HCT116 (cell line): ENCODE measurements at regions not wholly inside any gene's neighbourhood (a gene's known extent, or its start where the extent isn't known, plus 50 kb on each side); places are given as distances from the start of the nearest gene placed in this dataset.

Experiments
- ATAC-seq: fragments of 200-7000 bp; cut with Tn5 transposase; 2 replicates; pipeline ENCODE4 v1.9.1; 2020; ENCODE audit warnings: mild to moderate bottlenecking, moderate library complexity
- BruUV-seq: library from RNA; stranded (reverse); fragments of 400-500 nt; replicated peaks from 2 replicates; lab custom pipeline; 2021; lab: Mats Ljungman, UMichigan
- CTCF ChIA-PET: fragments of 300-600 bp; sonication (Branson Sonifier 250); formaldehyde crosslinking; loops from one replicate; lab custom pipeline; 2021; ENCODE audit warnings: antibody characterized with exemption; lab: Charles Lee
- POLR2A ChIA-PET: fragments of 300-600, 350-600 bp; sonication (Branson Sonifier 250); formaldehyde crosslinking; loops from one replicate; lab custom pipeline; 2021; ENCODE audit warnings: antibody characterized with exemption; lab: Charles Lee
- RAD21 ChIA-PET, 2 experiments: fragments of 300-600 bp; sonication (Branson Sonifier 250); formaldehyde crosslinking; loops; one replicate each; lab custom pipeline; 2023; ENCODE audit warnings: low total read pairs in 2 of 2; ENCODE audit not compliant: uncharacterized antibody in 2 of 2, unreplicated experiment in 2 of 2, low non-redundant PET in 1 of 2; lab: Charles Lee
- DNase-seq: peaks from one replicate; pipeline ENCODE4 v3.0.0-alpha.2; 2010; ENCODE audit warnings: low read depth, low spot score
- H2AFZ ChIP-seq: fragments of 200-600 bp; shearing (Covaris generic), sonication (generic); 2 replicates; pipeline ENCODE4 v1.6.1; 2017; ENCODE audit warnings: low read depth, mixed run types, mixed read lengths, antibody characterized with exemption, low read length; ENCODE audit not compliant: poor library complexity, severe bottlenecking
- H3K27ac ChIP-seq: 2 replicates; pipeline ENCODE4 v1.5.1; 2012; ENCODE audit warnings: low read depth, low read length
- H3K27me3 ChIP-seq: fragments of 200-600 bp; sonication (generic); 2 replicates; pipeline ENCODE4 v1.6.1; 2016; ENCODE audit warnings: mixed run types, low read length, mixed read lengths; ENCODE audit not compliant: insufficient read depth
- H3K36me3 ChIP-seq, 2 experiments: fragments of 200-500 bp in 1 of 2; fragments of 200-600 bp in 1 of 2; sonication (Bioruptor generic) in 1 of 2; sonication (generic) in 1 of 2; 2 replicates each; pipeline versions ENCODE4 v1.5.1 to v1.6.1; 2014 to 2016; ENCODE audit warnings: low read length in 2 of 2, inconsistent platforms in 1 of 2, mixed read lengths in 1 of 2, mixed run types in 1 of 2; ENCODE audit not compliant: insufficient read depth in 2 of 2, control insufficient read depth in 1 of 2
- H3K4me1 ChIP-seq, 2 experiments: fragments of 200-600 bp in 1 of 2; sonication (generic) in 1 of 2; 2 replicates each; pipeline versions ENCODE4 v1.5.1 to v1.6.1; 2012 to 2017; ENCODE audit warnings: low read length in 2 of 2, inconsistent platforms in 1 of 2, mild to moderate bottlenecking in 1 of 2, mixed read lengths in 1 of 2, mixed run types in 1 of 2, moderate library complexity in 1 of 2; ENCODE audit not compliant: insufficient read depth in 2 of 2, control insufficient read depth in 1 of 2
- H3K4me2 ChIP-seq: fragments of 200-600 bp; sonication (generic); 2 replicates; pipeline ENCODE4 v1.6.1; 2017; ENCODE audit warnings: mixed run types, low read length, mixed read lengths
- H3K4me3 ChIP-seq, 2 experiments: fragments of 200-600 bp in 1 of 2; sonication (generic) in 1 of 2; replicated peaks in 1 of 2; 2 replicates each; pipeline ENCODE4 v1.5.1; 2011 to 2016; ENCODE audit warnings: low read length in 2 of 2, control low read depth in 1 of 2, low read depth in 1 of 2, mild to moderate bottlenecking in 1 of 2, mixed read lengths in 1 of 2, mixed run types in 1 of 2
- H3K79me2 ChIP-seq: fragments of 200-600 bp; sonication (generic); 2 replicates; pipeline ENCODE4 v1.6.1; 2017; ENCODE audit warnings: mild to moderate bottlenecking, mixed run types, low read length, moderate library complexity, mixed read lengths; ENCODE audit not compliant: insufficient read depth
- H3K9ac ChIP-seq: fragments of 200-600 bp; sonication (generic); 2 replicates; pipeline ENCODE4 v1.6.1; 2016; ENCODE audit warnings: low read length, mixed read lengths
- H3K9me2 ChIP-seq: fragments of 200-600 bp; sonication (generic), shearing (Covaris generic); 2 replicates; pipeline ENCODE4 v1.6.1; 2017; ENCODE audit warnings: mixed run types, mild to moderate bottlenecking, moderate library complexity; ENCODE audit not compliant: insufficient read depth
- H3K9me3 ChIP-seq, 2 experiments: fragments of 200-500 bp in 1 of 2; fragments of 200-600 bp in 1 of 2; sonication (Bioruptor generic) in 1 of 2; sonication (generic) in 1 of 2; 2 replicates each; pipeline ENCODE4 v1.6.1; 2014 to 2017; ENCODE audit warnings: low read length in 2 of 2, mixed read lengths in 2 of 2, inconsistent platforms in 1 of 2, low read depth in 1 of 2, mild to moderate bottlenecking in 1 of 2, mixed run types in 1 of 2, moderate library complexity in 1 of 2; ENCODE audit not compliant: control insufficient read depth in 1 of 2, insufficient read depth in 1 of 2
- H4K20me1 ChIP-seq: fragments of 200-600 bp; sonication (generic), shearing (Covaris generic); 2 replicates; pipeline ENCODE4 v1.6.1; 2017; ENCODE audit warnings: mixed run types, mild to moderate bottlenecking, moderate library complexity; ENCODE audit not compliant: insufficient read depth
- ATF3 ChIP-seq: IDR thresholded peaks from 2 replicates; pipeline ENCODE4 v1.6.1; 2012
- CBX3 ChIP-seq: IDR thresholded peaks from 2 replicates; pipeline ENCODE4 v1.6.1; 2012; ENCODE audit warnings: low read depth
- CEBPB ChIP-seq: IDR thresholded peaks from 2 replicates; pipeline ENCODE4 v1.6.1; 2012; ENCODE audit warnings: low read depth
- ELF1 ChIP-seq: IDR thresholded peaks from 2 replicates; pipeline ENCODE4 v1.6.1; 2012; ENCODE audit warnings: low read depth, borderline replicate concordance
- EZH2 ChIP-seq: fragments of 200-600 bp; sonication (generic); IDR thresholded peaks from 2 replicates; pipeline ENCODE4 v1.6.1; 2017; ENCODE audit warnings: antibody characterized with exemption, mixed run types
- EZH2phosphoT487 ChIP-seq: fragments of 200-600 bp; IDR thresholded peaks from 2 replicates; pipeline ENCODE4 v1.6.1; 2018; ENCODE audit warnings: antibody characterized with exemption, borderline replicate concordance
- JUND ChIP-seq: IDR thresholded peaks from 2 replicates; pipeline ENCODE4 v1.6.1; 2012
- MAX ChIP-seq: IDR thresholded peaks from 2 replicates; pipeline ENCODE4 v1.6.1; 2012
- POLR2A ChIP-seq: IDR thresholded peaks from 2 replicates; pipeline ENCODE4 v1.7.0; 2011; ENCODE audit warnings: borderline replicate concordance; ENCODE audit not compliant: insufficient read depth, insufficient read length; ENCODE audit errors: extremely low read depth
- REST ChIP-seq: IDR thresholded peaks from 2 replicates; pipeline ENCODE4 v1.6.1; 2012; ENCODE audit warnings: low read depth
- SP1 ChIP-seq: IDR thresholded peaks from 2 replicates; pipeline ENCODE4 v1.6.1; 2012; ENCODE audit warnings: low read depth
- SRF ChIP-seq: IDR thresholded peaks from 2 replicates; pipeline ENCODE4 v1.6.1; 2012; ENCODE audit warnings: low read depth
- YY1 ChIP-seq: IDR thresholded peaks from 2 replicates; pipeline ENCODE4 v1.6.1; 2011; ENCODE audit warnings: low read length, low read depth, moderate library complexity, mild to moderate bottlenecking; ENCODE audit not compliant: insufficient replicate concordance; ENCODE audit errors: extremely low read depth
- ZBTB33 ChIP-seq: IDR thresholded peaks from 2 replicates; pipeline ENCODE4 v1.6.1; 2011; ENCODE audit warnings: mild to moderate bottlenecking, low read length, moderate library complexity; ENCODE audit not compliant: insufficient replicate concordance; ENCODE audit errors: extremely low read depth
- ZNF274 ChIP-seq: fragments of 200-500 bp; sonication (Bioruptor generic); IDR thresholded peaks from 2 replicates; pipeline ENCODE4 v1.6.1; 2014; ENCODE audit warnings: mild to moderate bottlenecking, low read depth, low read length, inconsistent platforms
- intact Hi-C: fragments of 100-400 bp; cut with micrococcal nuclease; formaldehyde crosslinking; loops from 2 replicates; pipeline ENCODE4 v1.10.0; 2022

- Histone ChIP-seq H3K9me3 (peaks cover 10 to 23% of the 10 kb centered on the region in 2 experiments; a peak in 2 of 4 replicates), H3K36me3 (no peaks in the 10 kb centered on the region), H2AFZ (no peak overlapping the region), H4K20me1 (no peaks in the 10 kb centered on the region), H3K27ac (no peak overlapping the region), H3K4me3 (no peak overlapping the region), H3K27me3 (no peaks in the 10 kb centered on the region)
- DNase-seq, result no peak
- POLR2A ChIA-PET, result no interaction called here
- TF ChIP-seq EZH2, result no peak
- TF ChIP-seq, all 23 proteins: peak for 0
- no peak for ATAC-seq
- Histone ChIP-seq H3K9ac (no peak overlapping the region), H3K4me2 (no peak overlapping the region), H3K79me2 (no peaks in the 10 kb centered on the region), H3K4me1 (no peaks in the 10 kb centered on the region), H3K9me2 (no peaks in the 10 kb centered on the region)
- CTCF ChIA-PET, result no interaction called here
- intact Hi-C loops, result no loop called here
- BruUV-seq, result no TSS peak
- RAD21 ChIA-PET, result no interaction called here
Observed at GRCh38 chr14:83425138-83425537, 1891.5 kb upstream of the SEL1L start.

GRCh38 chr14:83425706-83426105, 1892.1 kb upstream of the SEL1L start:
- BruUV-seq, result no TSS peak
- no peak overlapping the region for H3K27ac ChIP-seq
- RAD21 ChIA-PET, result no interaction called here

More at GRCh38 chr14:83425706-83426105, 1892.1 kb upstream of the SEL1L start:
- intact Hi-C loops, result no loop called here
- Histone ChIP-seq H2AFZ (no peak overlapping the region), H3K9me3 (peaks cover 10 to 22% of the 10 kb centered on the region in 2 experiments; a peak in 2 of 4 replicates), H3K27me3 (no peaks in the 10 kb centered on the region), H3K4me2 (no peak overlapping the region), H3K9ac (no peak overlapping the region), H3K36me3 (no peaks in the 10 kb centered on the region), H4K20me1 (no peaks in the 10 kb centered on the region), H3K4me1 (no peaks in the 10 kb centered on the region), H3K9me2 (no peaks in the 10 kb centered on the region), H3K4me3 (no peak overlapping the region), H3K79me2 (no peaks in the 10 kb centered on the region)
- ChIA-PET CTCF (no interaction called here), POLR2A (no interaction called here)
- ATAC-seq, result no peak
- TF ChIP-seq MAX (no peak), SP1 (no peak), SRF (no peak), ZBTB33 (no peak), CBX3 (no peak), YY1 (no peak), POLR2A (no peak), REST (no peak), EZH2phosphoT487 (no peak), ELF1 (no peak), ZNF274 (no peak), JUND (no peak), ATF3 (no peak), CEBPB (no peak), EZH2 (no peak)
- no peak for DNase-seq
